ENCODE measurements at regions not wholly inside any gene's neighbourhood (a gene's known extent, or its start where the extent isn't known, plus 50 kb on each side); places are given as distances from the start of the nearest gene placed in this dataset.

DNA sequence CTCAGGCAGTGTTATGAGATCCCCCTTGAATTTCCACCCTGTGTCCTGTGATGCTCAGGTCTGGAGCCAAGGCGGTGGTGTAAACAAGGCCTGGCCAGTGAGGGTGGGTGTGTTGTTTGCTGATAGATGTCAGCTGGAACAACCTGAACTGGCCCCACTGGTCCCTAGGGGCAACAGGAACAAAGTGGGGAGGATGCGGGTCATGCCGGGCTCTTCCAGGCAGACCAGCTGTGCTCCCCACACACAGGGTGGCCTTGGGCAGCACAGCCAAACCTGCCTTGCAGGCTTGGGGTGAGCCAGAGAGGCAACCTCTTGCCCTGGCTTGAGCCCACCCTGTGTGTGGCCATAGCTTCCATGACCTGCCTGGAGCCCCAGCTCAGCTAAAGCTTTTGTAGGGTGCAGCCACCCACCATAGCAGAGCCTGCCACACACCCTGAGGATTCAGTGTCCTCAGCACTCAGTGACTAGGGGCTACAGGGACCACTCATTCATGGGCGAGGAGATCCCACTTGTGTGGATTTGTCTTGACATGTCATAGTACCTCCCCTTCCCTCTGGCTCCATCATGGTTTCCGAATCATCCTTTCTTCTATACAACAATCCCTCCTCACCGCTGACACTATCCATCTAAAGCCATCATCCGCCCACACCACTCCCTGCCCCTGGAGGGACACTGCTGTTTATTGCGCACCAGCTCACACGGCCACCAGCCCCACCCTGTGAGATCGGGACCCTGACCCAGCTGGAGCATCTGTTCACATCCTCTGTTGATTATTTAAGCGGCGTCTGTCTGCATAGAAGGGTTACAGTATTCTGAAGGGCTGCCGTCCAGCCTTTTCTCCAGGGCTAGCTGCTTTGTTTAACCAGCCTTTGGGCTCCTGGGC is 268.8 kb downstream of the CYP26B1 start:
- no peak for FAIRE-seq
- no peak for TF ChIP-seq POLR2A (IDR thresholded peaks at IDR 0.05; ENCODE audit: low read depth, low read length)
- DNase-seq (ENCODE audit: insufficient read length, low spot score), result no peak

GRCh38 chr2:71877636-71878035 is 270.0 kb downstream of the CYP26B1 start:
- TF ChIP-seq POLR2A (IDR thresholded peaks at IDR 0.05; ENCODE audit: low read depth, low read length), result no peak
- no peak for FAIRE-seq

GRCh38 chr2:71876542-71877451 is 270.9 kb downstream of the CYP26B1 start:
- TF ChIP-seq POLR2A (IDR thresholded peaks at IDR 0.05; ENCODE audit: low read depth, low read length), result no peak
- DNase-seq (ENCODE audit: insufficient read length, low spot score) (no peak), FAIRE-seq (no peak)

More at GRCh38 chr2:71877636-71878035, 270.0 kb downstream of the CYP26B1 start:
- DNase-seq (ENCODE audit: insufficient read length, low spot score), result no peak

DNA sequence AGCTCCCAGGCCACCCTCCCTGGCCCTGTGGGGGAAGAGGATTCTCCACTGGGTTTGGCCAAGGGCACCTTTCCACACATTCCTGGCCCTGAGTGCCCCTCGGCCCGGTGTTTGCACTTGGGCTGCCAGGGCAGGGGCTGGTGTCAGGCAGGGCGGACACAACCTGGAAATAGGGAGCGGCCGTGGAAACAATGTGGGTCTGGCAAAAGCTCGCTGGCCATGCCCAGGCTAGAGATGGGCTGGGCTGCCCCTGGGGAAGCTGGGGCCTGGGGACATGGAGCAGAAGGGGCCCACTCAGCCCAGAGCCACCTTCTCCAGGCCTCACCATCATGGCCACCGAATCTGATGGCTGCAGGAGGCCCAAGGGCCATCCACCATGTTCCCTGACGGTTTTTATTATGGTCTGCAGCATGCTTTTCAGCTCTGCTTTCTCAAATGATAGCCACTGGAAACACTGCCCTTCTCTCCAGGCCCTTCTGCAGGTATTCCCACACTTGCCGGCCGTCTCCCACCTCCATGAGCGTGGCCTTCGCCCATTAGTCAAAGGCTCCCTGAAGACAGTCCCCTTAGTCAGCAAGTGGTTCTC is 275.1 kb downstream of the CYP26B1 start:
- FAIRE-seq, result no peak
- no peak for DNase-seq (ENCODE audit: insufficient read length, low spot score)
- no peak for TF ChIP-seq POLR2A (IDR thresholded peaks at IDR 0.05; ENCODE audit: low read depth, low read length)

GRCh38 chr2:71865391-71865965 is 282.2 kb downstream of the CYP26B1 start:
- FAIRE-seq (no peak), DNase-seq (ENCODE audit: insufficient read length, low spot score) (no peak)
- no peak for TF ChIP-seq POLR2A (IDR thresholded peaks at IDR 0.05; ENCODE audit: low read depth, low read length)

DNA sequence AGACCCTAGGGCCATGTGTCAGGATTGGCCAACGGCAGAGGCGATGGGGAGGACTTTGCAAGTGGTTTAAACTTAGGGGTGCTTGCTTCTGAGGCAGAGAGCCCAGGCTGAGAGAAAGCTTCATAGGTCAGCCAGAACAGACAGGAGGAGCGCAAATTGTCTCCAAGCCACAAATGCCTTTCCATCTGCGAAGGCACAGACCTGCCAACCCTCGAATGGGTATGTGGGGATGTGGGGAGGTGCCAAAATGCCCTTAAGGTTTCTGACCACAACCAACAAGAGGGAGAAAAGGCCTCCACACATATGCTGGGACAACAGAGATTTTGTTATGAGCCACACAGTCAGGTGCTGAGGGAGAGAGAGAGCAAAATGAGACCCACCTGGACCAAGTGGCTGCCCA is 283.6 kb downstream of the CYP26B1 start:
- no peak for DNase-seq (ENCODE audit: insufficient read length, low spot score)
- FAIRE-seq, result no peak
- no peak for TF ChIP-seq POLR2A (IDR thresholded peaks at IDR 0.05; ENCODE audit: low read depth, low read length)

- no peak for TF ChIP-seq POLR2A (IDR thresholded peaks at IDR 0.05; ENCODE audit: low read depth, low read length)
- DNase-seq (ENCODE audit: insufficient read length, low spot score), result no peak
- no peak for FAIRE-seq
Observed at GRCh38 chr2:71863396-71863795, 284.3 kb downstream of the CYP26B1 start.

GRCh38 chr2:71862921-71863320 is 284.7 kb downstream of the CYP26B1 start:
- no peak for DNase-seq (ENCODE audit: insufficient read length, low spot score)
- no peak for FAIRE-seq
- TF ChIP-seq POLR2A (IDR thresholded peaks at IDR 0.05; ENCODE audit: low read depth, low read length), result no peak

DNA sequence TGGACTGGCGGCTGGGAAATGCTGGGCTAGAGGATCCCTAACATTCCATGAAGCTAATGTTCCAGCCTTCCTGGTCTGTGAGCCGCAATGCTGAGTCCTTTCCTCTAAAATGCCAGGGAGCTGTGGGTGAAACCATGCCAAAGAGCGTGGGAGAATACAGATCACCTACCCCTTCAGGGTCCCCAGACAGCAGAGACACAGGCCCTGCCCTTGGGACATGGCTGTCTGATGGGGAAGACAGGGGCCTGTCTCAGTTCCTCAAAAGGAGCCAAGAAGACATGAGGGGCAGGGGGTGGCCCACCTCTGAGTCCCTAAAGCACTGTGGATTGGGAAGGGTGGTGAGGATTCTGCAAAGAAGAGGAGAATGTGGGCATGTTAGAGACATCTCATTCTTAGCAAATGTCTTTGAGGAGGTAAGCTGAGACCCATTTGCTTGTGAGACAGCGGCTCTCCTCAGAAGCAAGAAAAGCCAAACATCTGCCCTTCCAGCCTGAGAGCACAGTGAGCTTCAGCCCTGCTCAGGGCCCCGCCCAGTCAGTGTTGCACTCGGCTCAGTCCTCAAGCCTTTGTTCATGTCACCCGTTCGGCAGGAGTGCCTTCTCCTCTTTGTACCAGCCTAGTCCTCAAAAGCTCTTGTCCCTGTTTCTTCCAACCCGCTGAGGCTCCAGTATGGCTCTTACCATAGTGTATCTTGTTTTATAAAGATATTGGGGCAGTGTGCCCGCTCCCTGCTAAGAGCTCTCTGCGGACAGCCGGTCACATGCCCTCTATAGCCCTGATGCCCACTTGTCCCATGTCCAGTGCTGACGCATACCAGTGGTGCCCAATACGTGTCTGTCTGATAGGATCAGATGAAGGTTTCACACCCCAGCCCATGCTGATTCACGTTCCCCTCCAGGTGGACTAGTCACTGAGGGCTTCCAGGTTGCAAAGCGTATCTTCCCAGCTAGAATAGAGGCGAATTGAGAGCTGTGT is 286.2 kb downstream of the CYP26B1 start:
- DNase-seq (ENCODE audit: insufficient read length, low spot score) (no peak), FAIRE-seq (no peak)
- no peak for TF ChIP-seq POLR2A (IDR thresholded peaks at IDR 0.05; ENCODE audit: low read depth, low read length)

DNA sequence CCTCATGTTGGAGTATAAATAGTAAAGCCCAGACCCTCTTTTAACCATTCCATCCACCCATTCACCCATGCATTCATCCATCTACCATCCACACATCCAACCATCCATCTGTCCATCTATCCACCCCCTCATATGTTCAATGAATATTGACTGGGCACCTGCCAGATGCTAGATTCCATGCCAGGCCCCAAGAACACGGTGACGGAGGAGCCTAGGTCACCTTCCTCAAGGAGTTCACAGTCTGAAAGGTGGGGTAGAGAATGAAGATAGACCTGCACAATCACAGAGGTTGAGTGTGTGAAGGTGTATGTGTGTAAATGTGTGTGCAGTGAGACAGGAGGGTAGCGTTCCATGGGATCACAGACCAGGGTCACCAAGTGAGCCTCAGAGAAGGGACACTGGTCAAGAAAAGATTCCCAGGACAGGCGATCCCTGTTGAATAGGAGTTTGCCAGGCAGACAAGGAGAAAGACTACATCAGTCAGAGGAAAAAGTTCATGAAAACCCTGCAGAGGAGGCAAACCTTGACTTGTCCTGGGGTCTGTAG is 287.2 kb downstream of the CYP26B1 start:
- TF ChIP-seq POLR2A (IDR thresholded peaks at IDR 0.05; ENCODE audit: low read depth, low read length), result no peak
- FAIRE-seq, result no peak
- no peak for DNase-seq (ENCODE audit: insufficient read length, low spot score)

DNA sequence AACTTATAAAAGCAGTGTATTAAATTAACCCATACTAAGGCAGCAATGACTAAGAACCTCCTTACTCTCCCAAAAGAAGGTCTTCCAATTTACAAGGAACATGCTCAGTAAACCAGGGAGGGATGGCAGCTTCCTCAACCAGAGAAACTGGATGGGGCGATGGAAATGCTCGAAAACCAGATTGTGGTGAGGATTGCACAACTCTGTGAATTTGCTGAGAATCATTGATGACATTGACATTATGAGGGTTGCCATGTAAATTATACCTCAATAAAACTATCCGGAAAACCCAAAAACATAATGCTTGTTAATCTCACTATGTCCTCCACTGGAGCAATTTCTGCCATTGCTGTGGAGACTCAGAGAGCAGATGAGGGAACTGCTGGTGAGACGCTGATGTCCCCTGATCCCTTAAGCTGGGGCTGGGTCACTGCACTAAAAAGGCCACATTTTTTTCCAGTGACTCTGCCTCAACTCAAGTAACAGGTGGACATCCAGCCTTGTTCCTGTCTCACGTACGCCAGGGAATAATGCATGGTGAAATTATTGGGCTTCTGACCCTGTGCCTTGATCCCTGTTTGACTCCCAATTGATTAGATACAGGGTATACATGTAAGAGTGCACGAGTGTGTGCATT is 288.3 kb downstream of the CYP26B1 start:
- no peak for TF ChIP-seq POLR2A (IDR thresholded peaks at IDR 0.05; ENCODE audit: low read depth, low read length)
- FAIRE-seq (no peak), DNase-seq (ENCODE audit: insufficient read length, low spot score) (no peak)

DNA sequence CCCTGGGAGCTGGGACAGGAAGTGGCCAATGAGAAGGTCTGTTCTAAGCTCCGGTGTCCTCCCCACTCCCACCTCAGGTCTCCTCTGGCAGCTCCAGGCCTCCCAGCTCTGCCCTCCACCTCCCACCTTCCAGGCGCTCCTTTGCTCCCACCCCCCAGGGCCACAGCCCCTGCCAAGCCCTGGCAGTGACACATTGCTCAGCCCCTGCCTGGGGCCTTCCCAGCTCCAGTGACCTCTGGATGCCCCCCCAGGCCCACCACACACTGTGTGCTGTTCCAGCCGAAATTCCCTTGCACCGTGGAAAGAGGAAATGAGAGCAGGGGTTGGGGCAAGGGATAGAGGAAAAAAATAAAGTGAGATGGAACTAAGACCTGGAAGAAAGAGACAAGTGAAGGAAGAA is 289.6 kb downstream of the CYP26B1 start:
- TF ChIP-seq POLR2A (IDR thresholded peaks at IDR 0.05; ENCODE audit: low read depth, low read length), result no peak
- no peak for FAIRE-seq
- no peak for DNase-seq (ENCODE audit: insufficient read length, low spot score)

Measured in H54 (cell line).